ENCODE measurements at regions not wholly inside any gene's neighbourhood (a gene's known extent, or its start where the extent isn't known, plus 50 kb on each side); places are given as distances from the start of the nearest gene placed in this dataset.

- TF ChIP-seq GATA2 (IDR thresholded peaks at IDR 0.05; ENCODE audit: low read depth, low read length): no peak
- no peak for TF ChIP-seq GATA3 (IDR thresholded peaks at IDR 0.05; ENCODE audit: low read depth, low read length)
Measured at GRCh38 chr1:194300340-194300739, 1113.9 kb upstream of the B3GALT2 start.
